ENCODE measurements at regions not wholly inside any gene's neighbourhood (a gene's known extent, or its start where the extent isn't known, plus 50 kb on each side); places are given as distances from the start of the nearest gene placed in this dataset.

DNA sequence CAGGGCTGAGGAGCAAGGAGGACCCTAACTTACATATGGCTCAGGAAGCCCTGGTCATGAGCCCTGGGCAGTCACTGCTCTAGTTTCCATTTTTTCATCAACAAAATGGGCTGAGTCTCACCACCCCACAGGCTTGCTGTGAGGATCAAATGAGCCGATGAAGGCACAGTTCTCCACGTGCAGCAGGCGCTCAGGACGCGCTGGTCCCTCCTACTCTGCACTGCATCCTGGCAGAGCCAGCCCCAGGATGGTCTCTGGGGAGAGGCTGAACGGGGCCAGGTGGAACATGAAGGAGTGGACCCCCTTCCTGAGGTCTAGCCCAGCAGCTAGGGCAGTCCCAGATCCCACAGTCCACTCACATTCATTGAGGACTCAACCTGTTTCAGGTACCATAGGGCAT, 349.3 kb downstream of the PTPRU start:
- ATAC-seq (no peak), FAIRE-seq (no peak), DNase-seq (ENCODE audit: low read depth, low spot score) (no peak)
- no peak overlapping the region for H3K9ac ChIP-seq (ENCODE audit: control insufficient read depth, insufficient read depth, low read length)
- no peaks in the 10 kb centered on the region; a peak in 2 of 4 replicates for H3K27me3 ChIP-seq (replicated peaks in 1 of 2; ENCODE audit: control insufficient read depth in 2 of 2, insufficient read depth in 2 of 2, low read length in 1 of 2)
- 63% methylated on average over 6 of the region's 6 CpGs for WGBS (ENCODE audit: insufficient coverage, insufficient replicate concordance, low lambda C conversion rate, missing lambda C conversion rate)
- H3K4me2 ChIP-seq (ENCODE audit: control insufficient read depth, insufficient read depth), result no peak overlapping the region
- SMC1A ChIA-PET (ENCODE audit: uncharacterized antibody, unreplicated experiment), result no interaction called here
- no peak for TF ChIP-seq BCL11A (IDR thresholded peaks at IDR 0.05; ENCODE audit: low read depth, low read length)
- no peak for TF ChIP-seq SMC3 (IDR thresholded peaks at IDR 0.05; ENCODE audit: borderline replicate concordance, low read length)
- TF ChIP-seq, protein P1, sequence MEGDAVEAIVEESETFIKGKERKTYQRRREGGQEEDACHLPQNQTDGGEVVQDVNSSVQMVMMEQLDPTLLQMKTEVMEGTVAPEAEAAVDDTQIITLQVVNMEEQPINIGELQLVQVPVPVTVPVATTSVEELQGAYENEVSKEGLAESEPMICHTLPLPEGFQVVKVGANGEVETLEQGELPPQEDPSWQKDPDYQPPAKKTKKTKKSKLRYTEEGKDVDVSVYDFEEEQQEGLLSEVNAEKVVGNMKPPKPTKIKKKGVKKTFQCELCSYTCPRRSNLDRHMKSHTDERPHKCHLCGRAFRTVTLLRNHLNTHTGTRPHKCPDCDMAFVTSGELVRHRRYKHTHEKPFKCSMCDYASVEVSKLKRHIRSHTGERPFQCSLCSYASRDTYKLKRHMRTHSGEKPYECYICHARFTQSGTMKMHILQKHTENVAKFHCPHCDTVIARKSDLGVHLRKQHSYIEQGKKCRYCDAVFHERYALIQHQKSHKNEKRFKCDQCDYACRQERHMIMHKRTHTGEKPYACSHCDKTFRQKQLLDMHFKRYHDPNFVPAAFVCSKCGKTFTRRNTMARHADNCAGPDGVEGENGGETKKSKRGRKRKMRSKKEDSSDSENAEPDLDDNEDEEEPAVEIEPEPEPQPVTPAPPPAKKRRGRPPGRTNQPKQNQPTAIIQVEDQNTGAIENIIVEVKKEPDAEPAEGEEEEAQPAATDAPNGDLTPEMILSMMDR (IDR thresholded peaks at IDR 0.05 in 2 of 3, conservative IDR thresholded peaks at IDR 0.05 in 1 of 3; ENCODE audit: control insufficient read depth in 2 of 3, extremely low read depth in 1 of 3, insufficient read depth in 1 of 3, low read depth in 3 of 3, low read length in 3 of 3), result no peak
- TF ChIP-seq, protein P2, sequence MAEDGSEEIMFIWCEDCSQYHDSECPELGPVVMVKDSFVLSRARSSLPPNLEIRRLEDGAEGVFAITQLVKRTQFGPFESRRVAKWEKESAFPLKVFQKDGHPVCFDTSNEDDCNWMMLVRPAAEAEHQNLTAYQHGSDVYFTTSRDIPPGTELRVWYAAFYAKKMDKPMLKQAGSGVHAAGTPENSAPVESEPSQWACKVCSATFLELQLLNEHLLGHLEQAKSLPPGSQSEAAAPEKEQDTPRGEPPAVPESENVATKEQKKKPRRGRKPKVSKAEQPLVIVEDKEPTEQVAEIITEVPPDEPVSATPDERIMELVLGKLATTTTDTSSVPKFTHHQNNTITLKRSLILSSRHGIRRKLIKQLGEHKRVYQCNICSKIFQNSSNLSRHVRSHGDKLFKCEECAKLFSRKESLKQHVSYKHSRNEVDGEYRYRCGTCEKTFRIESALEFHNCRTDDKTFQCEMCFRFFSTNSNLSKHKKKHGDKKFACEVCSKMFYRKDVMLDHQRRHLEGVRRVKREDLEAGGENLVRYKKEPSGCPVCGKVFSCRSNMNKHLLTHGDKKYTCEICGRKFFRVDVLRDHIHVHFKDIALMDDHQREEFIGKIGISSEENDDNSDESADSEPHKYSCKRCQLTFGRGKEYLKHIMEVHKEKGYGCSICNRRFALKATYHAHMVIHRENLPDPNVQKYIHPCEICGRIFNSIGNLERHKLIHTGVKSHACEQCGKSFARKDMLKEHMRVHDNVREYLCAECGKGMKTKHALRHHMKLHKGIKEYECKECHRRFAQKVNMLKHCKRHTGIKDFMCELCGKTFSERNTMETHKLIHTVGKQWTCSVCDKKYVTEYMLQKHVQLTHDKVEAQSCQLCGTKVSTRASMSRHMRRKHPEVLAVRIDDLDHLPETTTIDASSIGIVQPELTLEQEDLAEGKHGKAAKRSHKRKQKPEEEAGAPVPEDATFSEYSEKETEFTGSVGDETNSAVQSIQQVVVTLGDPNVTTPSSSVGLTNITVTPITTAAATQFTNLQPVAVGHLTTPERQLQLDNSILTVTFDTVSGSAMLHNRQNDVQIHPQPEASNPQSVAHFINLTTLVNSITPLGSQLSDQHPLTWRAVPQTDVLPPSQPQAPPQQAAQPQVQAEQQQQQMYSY (CRISPR knock-in tag; IDR thresholded peaks at IDR 0.05), result no peak
- no peak for TF ChIP-seq NFYB (IDR thresholded peaks at IDR 0.05; ENCODE audit: insufficient read depth, low read depth, low read length)
- TF ChIP-seq, protein P3, sequence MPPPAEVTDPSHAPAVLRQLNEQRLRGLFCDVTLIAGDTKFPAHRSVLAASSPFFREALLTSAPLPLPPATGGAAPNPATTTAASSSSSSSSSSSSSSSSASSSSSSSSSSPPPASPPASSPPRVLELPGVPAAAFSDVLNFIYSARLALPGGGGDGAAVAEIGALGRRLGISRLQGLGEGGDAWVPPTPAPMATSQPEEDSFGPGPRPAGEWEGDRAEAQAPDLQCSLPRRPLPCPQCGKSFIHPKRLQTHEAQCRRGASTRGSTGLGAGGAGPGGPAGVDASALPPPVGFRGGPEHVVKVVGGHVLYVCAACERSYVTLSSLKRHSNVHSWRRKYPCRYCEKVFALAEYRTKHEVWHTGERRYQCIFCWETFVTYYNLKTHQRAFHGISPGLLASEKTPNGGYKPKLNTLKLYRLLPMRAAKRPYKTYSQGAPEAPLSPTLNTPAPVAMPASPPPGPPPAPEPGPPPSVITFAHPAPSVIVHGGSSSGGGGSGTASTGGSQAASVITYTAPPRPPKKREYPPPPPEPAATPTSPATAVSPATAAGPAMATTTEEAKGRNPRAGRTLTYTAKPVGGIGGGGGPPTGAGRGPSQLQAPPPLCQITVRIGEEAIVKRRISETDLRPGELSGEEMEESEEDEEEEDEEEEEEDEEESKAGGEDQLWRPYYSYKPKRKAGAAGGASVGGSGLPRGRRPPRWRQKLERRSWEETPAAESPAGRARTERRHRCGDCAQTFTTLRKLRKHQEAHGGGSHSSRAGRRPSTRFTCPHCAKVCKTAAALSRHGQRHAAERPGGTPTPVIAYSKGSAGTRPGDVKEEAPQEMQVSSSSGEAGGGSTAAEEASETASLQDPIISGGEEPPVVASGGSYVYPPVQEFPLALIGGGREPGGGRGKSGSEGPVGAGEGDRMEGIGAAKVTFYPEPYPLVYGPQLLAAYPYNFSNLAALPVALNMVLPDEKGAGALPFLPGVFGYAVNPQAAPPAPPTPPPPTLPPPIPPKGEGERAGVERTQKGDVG (CRISPR knock-in tag; IDR thresholded peaks at IDR 0.05), result no peak
- RAD21 ChIA-PET (ENCODE audit: unreplicated experiment), result no interaction called here
- no peaks in the 10 kb centered on the region for H4K20me1 ChIP-seq (ENCODE audit: control insufficient read depth, insufficient read depth)
- H3K9me3 ChIP-seq (replicated peaks; ENCODE audit: control insufficient read depth, insufficient read depth, low read length), result no peaks in the 10 kb centered on the region
- POLR2A ChIA-PET, result no interaction called here
- no peak overlapping the region for H3K27ac ChIP-seq (ENCODE audit: control insufficient read depth, insufficient read depth)
- intact Hi-C loops (cut with micrococcal nuclease; ENCODE audit: unreplicated experiment), result no loop called here
- in situ Hi-C loops (cut with MboI), result no loop called here
- no peaks in the 10 kb centered on the region for H3K4me1 ChIP-seq (ENCODE audit: control insufficient read depth, insufficient read depth, low read length)
- no peaks in the 10 kb centered on the region for H3K79me2 ChIP-seq (ENCODE audit: control insufficient read depth, insufficient read depth, low read length)
- no peak overlapping the region for H3K4me3 ChIP-seq
- H2AFZ ChIP-seq (ENCODE audit: control insufficient read depth, low read depth, low read length), result no peak overlapping the region
- no peaks in the 10 kb centered on the region for H3K36me3 ChIP-seq (ENCODE audit: control insufficient read depth in 2 of 2, insufficient read depth in 2 of 2, low read length in 1 of 2)
- CTCF ChIA-PET, result no interaction called here
- BruUV-seq (replicated peaks), result no TSS peak
